HepG2 (cell line): ENCODE measurements at regions not wholly inside any gene's neighbourhood (a gene's known extent, or its start where the extent isn't known, plus 50 kb on each side); places are given as distances from the start of the nearest gene placed in this dataset.
A peak's percentile ranks its signal among the peaks of the same experiment; 100 is the strongest.

Experiments used
- ASH2L ChIP-seq: fragments of 300-600, 200-600 bp; sonication (generic); IDR thresholded peaks from 2 replicates; pipeline ENCODE4 v1.7.0; 2017; ENCODE audit warnings: low read depth, mild to moderate bottlenecking, moderate library complexity, mixed read lengths, low read length; ENCODE audit not compliant: insufficient read length
- CHD4 ChIP-seq: fragments of 200-600 bp; sonication (generic); IDR thresholded peaks from 2 replicates; pipeline ENCODE4 v1.7.0; 2017; ENCODE audit warnings: mild to moderate bottlenecking, low read length, borderline replicate concordance
- HDAC6 ChIP-seq: fragments of 200-600 bp; sonication (generic); IDR thresholded peaks from 2 replicates; pipeline ENCODE4 v1.7.0; 2017; ENCODE audit warnings: mild to moderate bottlenecking, antibody characterized with exemption, low read length, low read depth
- MLX ChIP-seq: IDR thresholded peaks from 2 replicates; pipeline ENCODE4 v1.6.1; 2016
- NCOA2 ChIP-seq: sonication (generic); formaldehyde crosslinking; IDR thresholded peaks from 2 replicates; pipeline ENCODE4 v1.8.0; 2022; ENCODE audit warnings: inconsistent platforms
- SALL1 ChIP-seq: sonication (generic); formaldehyde crosslinking; IDR thresholded peaks from 2 replicates; pipeline ENCODE4 v1.8.0; 2022; ENCODE audit warnings: mild to moderate bottlenecking, missing genetic modification reagents
- SOX5 ChIP-seq: IDR thresholded peaks from 2 replicates; pipeline ENCODE4 v1.6.1; 2016; ENCODE audit warnings: borderline replicate concordance
- TBX3 ChIP-seq: fragments of 450-650 bp; IDR thresholded peaks from 2 replicates; pipeline ENCODE4 v1.6.1; 2017; ENCODE audit warnings: antibody characterized with exemption, mild to moderate bottlenecking, inconsistent platforms, borderline replicate concordance
- TEAD3 ChIP-seq: optimal IDR thresholded peaks from 2 replicates; pipeline ENCODE3; 2016; ENCODE audit warnings: borderline replicate concordance
- ZBTB20 ChIP-seq: sonication (generic); formaldehyde crosslinking; IDR thresholded peaks from 2 replicates; pipeline ENCODE4 v1.8.1; 2023; ENCODE audit warnings: missing genetic modification reagents, low read depth, mild to moderate bottlenecking, borderline replicate concordance
- ZMYM4 ChIP-seq: sonication (generic); formaldehyde crosslinking; IDR thresholded peaks from 2 replicates; pipeline ENCODE4 v1.8.1; 2023; ENCODE audit warnings: mild to moderate bottlenecking, missing genetic modification reagents
- ZNF609 ChIP-seq: sonication (generic); formaldehyde crosslinking; IDR thresholded peaks from 2 replicates; pipeline ENCODE4 v1.4.0; 2020; ENCODE audit warnings: mild to moderate bottlenecking, missing genetic modification reagents, borderline replicate concordance
- ZSCAN9 ChIP-seq: IDR thresholded peaks from 2 replicates; pipeline ENCODE4 v1.6.1; 2016; ENCODE audit warnings: borderline replicate concordance
- TF ChIP-seq, protein P1 (sequence below): IDR thresholded peaks from 2 replicates; pipeline ENCODE4 v1.6.1; 2012; ENCODE audit warnings: low read length, improper control_type of control experiment
- TF ChIP-seq, protein P2 (sequence below): sonication (generic); formaldehyde crosslinking; IDR thresholded peaks from 2 replicates; pipeline ENCODE4 v1.5.0; 2020; ENCODE audit warnings: missing genetic modification reagents
- TF ChIP-seq, protein P3 (sequence below): IDR thresholded peaks from 2 replicates; pipeline ENCODE4 v1.6.1; 2012; ENCODE audit warnings: low read depth, low read length, improper control_type of control experiment

- peak; percentile 18; the same call in 1 of the 2 replicates for TF ChIP-seq ZSCAN9 (CRISPR knock-in tag)
- TF ChIP-seq MLX (CRISPR knock-in tag), result peak; percentile 42; the same call in 1 of the 2 replicates
- TF ChIP-seq, protein P1, sequence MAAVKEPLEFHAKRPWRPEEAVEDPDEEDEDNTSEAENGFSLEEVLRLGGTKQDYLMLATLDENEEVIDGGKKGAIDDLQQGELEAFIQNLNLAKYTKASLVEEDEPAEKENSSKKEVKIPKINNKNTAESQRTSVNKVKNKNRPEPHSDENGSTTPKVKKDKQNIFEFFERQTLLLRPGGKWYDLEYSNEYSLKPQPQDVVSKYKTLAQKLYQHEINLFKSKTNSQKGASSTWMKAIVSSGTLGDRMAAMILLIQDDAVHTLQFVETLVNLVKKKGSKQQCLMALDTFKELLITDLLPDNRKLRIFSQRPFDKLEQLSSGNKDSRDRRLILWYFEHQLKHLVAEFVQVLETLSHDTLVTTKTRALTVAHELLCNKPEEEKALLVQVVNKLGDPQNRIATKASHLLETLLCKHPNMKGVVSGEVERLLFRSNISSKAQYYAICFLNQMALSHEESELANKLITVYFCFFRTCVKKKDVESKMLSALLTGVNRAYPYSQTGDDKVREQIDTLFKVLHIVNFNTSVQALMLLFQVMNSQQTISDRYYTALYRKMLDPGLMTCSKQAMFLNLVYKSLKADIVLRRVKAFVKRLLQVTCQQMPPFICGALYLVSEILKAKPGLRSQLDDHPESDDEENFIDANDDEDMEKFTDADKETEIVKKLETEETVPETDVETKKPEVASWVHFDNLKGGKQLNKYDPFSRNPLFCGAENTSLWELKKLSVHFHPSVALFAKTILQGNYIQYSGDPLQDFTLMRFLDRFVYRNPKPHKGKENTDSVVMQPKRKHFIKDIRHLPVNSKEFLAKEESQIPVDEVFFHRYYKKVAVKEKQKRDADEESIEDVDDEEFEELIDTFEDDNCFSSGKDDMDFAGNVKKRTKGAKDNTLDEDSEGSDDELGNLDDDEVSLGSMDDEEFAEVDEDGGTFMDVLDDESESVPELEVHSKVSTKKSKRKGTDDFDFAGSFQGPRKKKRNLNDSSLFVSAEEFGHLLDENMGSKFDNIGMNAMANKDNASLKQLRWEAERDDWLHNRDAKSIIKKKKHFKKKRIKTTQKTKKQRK, result no peak
- TF ChIP-seq CHD4, result peak; percentile 23; the same call in 1 of the 2 replicates
- TF ChIP-seq, protein P2, sequence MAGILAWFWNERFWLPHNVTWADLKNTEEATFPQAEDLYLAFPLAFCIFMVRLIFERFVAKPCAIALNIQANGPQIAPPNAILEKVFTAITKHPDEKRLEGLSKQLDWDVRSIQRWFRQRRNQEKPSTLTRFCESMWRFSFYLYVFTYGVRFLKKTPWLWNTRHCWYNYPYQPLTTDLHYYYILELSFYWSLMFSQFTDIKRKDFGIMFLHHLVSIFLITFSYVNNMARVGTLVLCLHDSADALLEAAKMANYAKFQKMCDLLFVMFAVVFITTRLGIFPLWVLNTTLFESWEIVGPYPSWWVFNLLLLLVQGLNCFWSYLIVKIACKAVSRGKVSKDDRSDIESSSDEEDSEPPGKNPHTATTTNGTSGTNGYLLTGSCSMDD (CRISPR knock-in tag), result no peak
- peak; percentile 77; the same call in 1 of the 2 replicates for TF ChIP-seq SALL1 (CRISPR knock-in tag)
- TF ChIP-seq ASH2L, result peak; percentile 70
- peak; percentile 69 for TF ChIP-seq TEAD3
- peak; percentile 49; the same call in 1 of the 2 replicates for TF ChIP-seq TBX3
- TF ChIP-seq NCOA2 (CRISPR knock-in tag), result peak; percentile 93
- peak; percentile 49; the same call in 1 of the 2 replicates for TF ChIP-seq ZMYM4 (CRISPR knock-in tag)
- TF ChIP-seq, protein P3, sequence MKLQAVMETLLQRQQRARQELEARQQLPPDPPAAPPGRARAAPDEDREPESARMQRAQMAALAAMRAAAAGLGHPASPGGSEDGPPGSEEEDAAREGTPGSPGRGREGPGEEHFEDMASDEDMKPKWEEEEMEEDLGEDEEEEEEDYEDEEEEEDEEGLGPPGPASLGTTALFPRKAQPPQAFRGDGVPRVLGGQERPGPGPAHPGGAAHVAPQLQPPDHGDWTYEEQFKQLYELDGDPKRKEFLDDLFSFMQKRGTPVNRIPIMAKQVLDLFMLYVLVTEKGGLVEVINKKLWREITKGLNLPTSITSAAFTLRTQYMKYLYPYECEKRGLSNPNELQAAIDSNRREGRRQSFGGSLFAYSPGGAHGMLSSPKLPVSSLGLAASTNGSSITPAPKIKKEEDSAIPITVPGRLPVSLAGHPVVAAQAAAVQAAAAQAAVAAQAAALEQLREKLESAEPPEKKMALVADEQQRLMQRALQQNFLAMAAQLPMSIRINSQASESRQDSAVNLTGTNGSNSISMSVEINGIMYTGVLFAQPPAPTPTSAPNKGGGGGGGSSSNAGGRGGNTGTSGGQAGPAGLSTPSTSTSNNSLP, result peak; percentile 78; the same call in 1 of the 2 replicates
- no peak for TF ChIP-seq HDAC6
- peak; percentile 37; the same call in 1 of the 2 replicates for TF ChIP-seq ZBTB20 (CRISPR knock-in tag)
- peak; percentile 89 for TF ChIP-seq SOX5 (CRISPR knock-in tag)
- peak; percentile 87 for TF ChIP-seq ZNF609 (CRISPR knock-in tag)
Measured at GRCh38 chrX:20320461-20321159, 53.9 kb upstream of the RPS6KA3 start (continued).
